GM19467 (cell line): ENCODE measurements at regions not wholly inside any gene's neighbourhood (a gene's known extent, or its start where the extent isn't known, plus 50 kb on each side); places are given as distances from the start of the nearest gene placed in this dataset.
"Not testable (repeated sequence)": the region's sequence is repeated elsewhere in the genome, so short reads cannot be mapped to it uniquely, and the experiment has no call there.

ENCODE experiments used
- ATAC-seq: cut with Tn5 transposase; IDR thresholded peaks from one replicate; pipeline ENCODE4 v1.9.1; 2021; ENCODE audit warnings: mild to moderate bottlenecking, moderate library complexity; ENCODE audit not compliant: unreplicated experiment

DNA sequence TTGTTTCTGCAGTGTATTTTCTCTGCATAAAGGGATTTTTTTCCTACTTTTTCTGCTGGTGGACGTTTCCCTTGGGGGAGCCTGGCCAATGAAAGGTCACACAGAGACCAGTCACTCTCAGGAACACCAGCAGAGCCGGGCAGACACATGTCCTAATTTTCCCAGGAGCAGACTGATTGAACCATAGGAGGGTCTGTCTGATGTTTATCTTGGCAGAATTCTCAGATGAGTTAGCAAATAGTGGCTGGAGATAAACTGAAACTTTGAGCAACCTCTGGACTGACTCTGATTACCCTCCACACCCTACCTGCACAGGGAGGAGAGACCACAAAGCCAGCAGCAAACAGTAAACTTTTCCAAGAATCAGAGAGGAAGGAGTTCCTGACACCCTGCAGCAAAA, 90.0 kb upstream of the PLGLB2 start:
- not testable (repeated sequence) for ATAC-seq

DNA sequence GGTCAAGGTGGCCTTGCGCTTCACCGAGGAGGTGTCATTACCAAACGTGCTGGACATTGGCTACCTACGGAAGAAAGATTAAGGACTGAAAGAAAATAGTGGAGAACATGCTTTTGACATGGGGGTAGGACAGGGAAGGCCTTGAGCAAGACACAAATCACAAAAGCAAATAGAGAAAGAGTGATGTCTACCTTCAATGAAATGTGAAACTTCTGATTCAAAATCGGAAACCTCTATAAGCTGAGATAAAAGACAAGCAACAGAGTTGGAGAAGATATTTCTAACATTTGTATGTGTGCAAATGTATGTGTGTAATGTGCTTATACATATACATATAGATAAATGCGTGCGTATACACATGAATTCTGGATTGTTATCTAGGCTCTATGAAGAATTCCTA, 89.5 kb upstream of the PLGLB2 start:
- ATAC-seq = not testable (repeated sequence)

DNA sequence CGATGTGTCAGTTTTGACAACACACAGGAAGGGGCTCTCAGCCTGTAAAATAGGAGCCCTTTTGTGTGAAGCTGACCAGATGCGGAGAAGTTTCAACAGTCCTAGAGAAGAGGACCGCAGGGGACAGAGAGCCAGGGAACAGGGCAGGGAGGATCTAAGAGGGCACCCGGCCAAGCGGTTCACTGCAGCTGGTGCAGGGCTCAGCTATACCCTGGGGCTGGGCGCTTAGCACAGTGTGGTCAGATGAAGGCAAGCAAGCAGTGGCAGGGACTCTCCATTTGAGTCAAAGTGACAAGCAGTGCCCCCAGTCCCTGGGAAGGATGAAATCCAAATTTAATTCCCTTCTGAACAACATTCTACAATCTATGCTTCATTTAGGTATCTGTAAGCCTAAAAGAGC, 88.9 kb upstream of the PLGLB2 start:
- not testable (repeated sequence) for ATAC-seq

DNA sequence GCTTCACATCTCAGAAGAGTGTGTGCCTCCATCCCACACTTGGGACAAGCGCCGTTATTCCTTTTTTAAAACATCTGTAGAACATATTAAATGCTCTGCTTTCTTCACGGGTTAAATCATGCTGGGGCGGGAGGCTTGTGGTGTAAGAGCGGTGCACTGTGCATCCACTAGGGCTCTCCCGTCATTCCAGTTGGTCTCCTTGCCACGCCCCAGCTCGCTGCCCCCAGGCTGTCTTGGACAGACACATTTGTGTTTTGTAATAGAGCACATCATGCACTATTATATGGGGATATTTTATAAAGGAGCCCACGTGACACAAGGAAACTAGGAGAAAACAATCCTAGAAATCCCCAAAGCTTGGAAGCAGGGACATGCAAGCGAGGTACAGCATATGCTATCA, 87.7 kb upstream of the PLGLB2 start:
- ATAC-seq = not testable (repeated sequence)

DNA sequence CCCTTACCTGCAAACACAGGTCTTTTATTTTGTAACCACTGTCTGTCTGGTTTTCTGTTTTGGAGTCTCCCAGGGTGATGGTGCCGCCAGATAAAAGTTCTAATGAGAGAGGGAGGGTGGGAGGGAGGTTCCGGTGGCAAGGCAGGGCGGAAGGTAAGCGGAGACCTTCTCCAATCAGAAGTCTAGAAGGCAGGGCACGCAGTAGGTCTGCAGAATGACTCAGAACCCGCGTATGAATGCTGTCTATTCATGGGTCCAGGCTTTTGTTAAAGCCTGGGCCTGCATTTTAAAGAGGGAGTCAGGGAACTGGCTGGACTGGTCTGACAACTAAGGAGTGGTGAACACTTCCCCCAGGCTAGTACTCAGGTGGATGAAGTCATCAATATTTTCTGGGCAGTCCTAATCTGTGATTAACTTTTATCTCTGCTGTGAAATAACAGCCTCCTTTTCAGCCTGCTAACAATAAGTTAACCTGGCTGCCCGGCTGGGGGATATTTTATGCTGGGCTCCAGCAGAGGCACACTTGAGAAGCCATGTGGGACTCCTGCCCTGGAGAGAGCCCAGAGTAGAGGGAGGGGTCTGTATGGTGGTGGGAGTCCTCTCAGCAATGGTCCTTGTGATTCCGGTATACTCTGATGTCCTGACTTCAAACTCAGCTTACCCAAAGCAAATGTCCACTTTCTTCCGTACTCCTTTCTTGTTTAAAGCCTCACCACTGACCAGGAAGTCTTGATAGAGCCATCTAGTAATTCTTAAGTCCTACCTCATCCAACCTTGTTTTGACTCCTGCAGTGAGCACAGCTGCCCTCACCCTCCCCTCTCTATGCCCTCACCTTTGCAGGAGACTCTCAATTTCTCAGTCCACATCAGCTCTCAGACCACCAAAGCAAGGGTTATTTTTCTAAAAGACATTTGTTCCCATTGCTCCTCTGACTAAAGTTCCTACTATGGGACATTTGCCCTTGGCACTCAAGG, 85.3 kb upstream of the PLGLB2 start:
- ATAC-seq = not testable (repeated sequence)

DNA sequence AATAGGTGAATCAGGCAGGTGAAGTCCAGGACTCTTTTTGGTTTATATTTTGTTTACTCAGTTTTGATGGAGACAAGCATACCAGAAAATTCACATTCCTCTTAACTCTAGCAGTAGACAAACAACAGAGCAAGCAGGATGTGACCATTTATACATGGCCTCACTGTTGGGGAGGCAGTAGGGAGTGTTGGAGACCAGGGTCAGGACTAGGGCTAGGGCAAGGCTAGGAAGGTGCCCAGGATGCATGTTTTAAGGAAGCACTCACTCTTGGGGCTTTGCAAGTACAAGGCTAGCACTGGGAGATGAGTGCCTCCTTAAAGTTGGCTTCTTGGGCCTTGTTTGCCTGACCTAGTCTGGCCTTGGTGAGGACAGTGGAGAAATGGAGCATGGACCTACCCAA, 84.5 kb upstream of the PLGLB2 start:
- ATAC-seq = not testable (repeated sequence)

DNA sequence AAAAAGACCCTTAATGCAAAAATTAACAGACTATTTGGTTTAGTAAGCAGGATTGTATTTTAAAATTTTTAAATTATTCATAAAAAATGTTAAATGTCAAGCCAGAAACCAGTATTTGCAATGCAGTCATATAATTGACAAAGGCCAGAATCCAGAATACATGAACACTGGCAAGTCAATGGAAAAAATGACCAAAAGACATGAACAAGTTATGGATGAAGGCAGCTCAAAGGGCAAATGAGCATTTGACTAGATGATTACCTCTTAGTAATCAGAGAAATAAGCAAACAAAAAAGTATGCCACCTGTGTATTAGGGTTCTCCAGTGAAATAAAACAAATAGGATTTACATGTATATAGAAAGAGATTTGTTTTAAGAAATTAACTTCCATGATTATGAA, 80.9 kb upstream of the PLGLB2 start:
- ATAC-seq = not testable (repeated sequence)

DNA sequence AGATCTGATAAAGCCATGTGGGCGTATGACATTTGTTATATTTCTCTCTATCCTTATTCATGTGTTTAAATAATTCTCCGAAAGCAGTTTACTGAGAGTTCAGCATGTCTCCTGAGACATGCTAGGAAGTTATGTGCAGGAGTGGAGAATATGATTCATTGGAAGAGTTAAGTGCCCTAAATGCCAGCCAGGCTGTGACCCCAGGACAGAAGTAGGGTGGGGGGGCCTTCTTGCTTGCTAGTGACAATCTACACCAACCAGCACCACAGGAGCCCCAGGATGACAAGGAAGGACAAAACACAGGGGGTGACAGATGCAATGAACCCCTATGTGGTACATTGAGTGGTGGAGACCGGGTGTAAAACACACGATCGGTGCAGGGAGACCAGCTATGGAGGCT, 79.5 kb upstream of the PLGLB2 start:
- not testable (repeated sequence) for ATAC-seq

DNA sequence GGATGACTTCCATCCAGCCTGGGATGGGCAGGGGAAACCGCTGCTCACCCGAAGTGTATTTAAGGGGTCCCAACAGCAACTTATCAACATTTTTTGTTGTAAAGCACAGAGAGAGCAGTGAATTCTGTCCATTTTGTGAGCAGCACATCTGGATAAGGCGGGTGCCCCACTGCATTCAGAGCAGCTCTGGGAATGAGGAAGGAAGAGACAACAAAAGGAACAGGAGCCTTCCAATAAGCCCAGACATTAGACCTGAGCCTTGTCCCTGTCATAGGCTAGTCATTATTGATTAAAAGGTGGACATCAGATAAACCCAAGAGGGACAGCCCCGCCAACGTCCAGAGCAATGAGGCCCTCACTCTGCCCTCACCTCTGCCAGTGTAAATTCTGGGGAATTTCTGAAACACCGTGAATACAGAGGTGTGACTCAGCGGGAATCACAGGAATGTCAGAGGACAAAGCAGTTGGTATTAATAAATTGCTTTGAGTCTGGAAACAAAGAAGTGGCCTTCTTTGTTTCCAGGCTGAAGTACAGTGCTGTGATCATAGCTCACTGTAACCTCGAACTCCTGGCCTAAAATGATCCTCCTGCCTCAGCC, 78.2 kb upstream of the PLGLB2 start:
- not testable (repeated sequence) for ATAC-seq

DNA sequence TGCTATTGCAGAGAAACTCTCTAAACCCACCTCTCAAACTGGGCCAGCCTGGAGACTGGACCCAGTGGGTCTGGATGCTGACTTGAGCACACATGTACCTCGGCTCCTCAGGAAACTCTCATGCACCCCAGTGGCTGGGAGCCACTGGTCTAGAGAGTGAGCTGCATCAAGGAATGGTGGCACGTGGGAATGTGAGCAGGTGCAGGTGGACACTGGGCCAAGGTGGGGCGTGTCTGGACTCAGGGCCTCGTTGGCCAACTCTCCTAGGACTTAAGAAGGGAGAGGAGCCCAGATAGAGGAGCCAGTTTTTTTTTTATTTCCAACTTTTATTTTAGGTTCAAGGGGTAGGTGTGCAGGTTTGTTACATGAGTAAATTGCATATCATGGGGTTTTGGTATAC, 75.5 kb upstream of the PLGLB2 start:
- not testable (repeated sequence) for ATAC-seq

DNA sequence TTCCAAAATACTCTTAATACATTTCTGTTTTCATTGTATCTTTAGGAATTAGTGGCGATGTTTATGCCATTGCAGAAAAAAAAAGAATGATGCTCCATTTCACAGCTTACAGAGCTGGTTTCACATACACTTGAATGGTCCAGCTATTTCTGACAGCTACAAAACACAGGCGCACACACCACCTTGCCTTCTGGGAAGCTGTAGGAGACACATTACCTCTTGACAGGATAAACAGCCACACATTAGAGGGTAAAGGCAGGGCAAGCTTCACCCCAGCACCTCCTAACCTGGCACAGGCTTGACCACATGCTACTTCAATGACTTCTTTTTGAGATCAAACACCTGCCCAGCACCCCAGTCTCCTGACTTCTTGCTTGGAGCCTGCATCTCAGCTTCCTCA, 73.2 kb upstream of the PLGLB2 start:
- ATAC-seq = not testable (repeated sequence)

DNA sequence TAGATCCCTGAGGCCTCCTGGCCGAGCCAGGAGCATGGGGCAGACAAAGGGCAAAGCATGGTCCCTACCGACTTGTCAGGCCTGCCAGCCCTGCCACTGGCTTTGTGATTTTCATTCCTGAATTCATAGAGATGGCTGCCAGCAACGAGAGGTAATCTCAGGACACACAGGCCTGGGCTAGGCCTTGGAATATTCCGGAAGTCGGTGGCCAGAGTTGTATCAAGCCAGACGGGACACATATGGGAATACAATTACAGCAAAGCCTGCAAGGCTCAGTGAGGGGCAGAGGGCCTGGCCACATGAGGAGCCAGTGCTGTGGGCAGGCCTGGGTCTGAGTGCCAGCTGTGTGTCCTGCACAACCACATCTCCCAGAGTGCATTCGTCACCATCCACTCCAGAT, 72.4 kb upstream of the PLGLB2 start:
- not testable (repeated sequence) for ATAC-seq

DNA sequence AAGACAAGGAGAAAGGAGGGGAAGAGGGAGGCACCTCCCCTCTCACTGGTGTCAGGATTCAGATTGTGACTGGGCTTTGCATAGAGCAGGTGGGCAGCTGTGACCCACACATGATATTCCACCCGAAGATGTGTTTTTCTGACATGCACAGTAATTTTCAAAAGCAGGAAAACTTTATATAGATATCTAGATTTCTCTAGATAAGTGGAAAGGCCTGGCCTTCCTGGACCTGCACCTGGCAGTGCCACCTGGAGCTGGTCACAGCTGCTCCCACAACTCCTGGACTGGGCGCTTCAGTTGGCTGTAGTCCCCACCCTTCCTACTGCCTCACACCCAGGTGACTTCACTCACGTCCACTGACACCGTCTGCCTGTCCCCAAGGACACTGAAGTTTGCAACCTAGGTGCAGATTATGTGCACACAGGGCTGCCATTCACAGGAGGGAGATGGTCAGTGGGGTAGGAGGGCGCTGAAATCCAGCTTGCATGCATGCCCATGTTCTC, 70.4 kb upstream of the PLGLB2 start:
- ATAC-seq = not testable (repeated sequence)

DNA sequence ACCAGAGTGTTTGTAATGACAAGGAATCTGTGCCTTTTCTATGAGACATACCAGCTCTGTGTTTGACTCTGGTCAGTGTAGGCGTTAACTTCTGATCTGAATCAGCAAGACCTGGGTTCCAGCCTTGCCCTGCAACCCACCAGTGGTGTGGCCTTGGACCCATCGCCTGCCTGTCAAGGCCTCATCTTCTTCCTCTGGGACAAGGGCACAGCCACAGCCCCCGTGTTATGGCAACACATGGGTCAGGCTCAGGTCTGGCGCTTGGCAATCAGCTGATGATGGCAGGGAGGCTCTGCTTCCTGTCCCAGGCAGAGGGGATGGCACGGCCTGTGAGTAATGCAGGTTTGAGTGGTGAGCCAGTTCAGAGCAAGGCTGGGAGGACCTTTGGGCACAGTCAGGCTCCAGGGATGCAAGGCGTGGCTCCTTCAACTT, 69.1 kb upstream of the PLGLB2 start:
- ATAC-seq = not testable (repeated sequence)

DNA sequence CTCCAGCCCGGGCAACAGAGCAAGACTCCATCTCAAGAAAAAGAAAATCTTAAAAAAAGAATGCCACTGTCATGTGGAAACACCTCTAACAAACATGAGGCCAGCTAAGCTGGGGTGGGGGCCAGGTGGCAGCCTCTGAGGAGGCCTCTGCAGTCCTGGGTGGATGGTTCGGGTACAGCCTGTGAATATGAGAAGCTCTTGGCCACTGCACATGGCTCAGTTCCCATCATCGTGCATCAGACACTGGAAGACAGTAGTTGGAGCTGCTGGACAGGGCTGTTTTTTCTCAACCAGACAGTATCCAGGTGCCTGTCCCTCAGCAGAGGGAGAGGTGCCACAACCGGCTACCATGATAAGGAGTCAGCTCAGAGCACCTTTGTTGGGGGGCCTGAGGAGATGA, 67.9 kb upstream of the PLGLB2 start:
- not testable (repeated sequence) for ATAC-seq

DNA sequence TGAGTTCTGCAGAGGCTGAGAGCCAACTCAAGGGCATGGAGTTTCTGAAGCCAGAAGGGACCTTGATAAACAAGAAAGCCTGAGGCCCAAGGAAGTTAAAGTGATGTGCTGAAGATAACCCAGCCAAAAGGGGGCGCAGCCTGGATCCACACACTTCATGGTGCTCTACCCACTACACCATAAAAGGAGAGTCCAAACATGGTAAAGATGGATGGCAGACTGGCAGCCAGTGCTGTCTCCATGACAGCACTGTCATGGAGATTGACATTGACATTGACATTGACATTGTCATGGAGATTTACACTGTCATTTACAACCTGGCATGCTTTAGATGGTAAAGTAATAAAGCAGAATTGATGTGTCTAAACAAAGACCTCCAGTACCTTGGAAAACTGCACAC, 67.2 kb upstream of the PLGLB2 start:
- not testable (repeated sequence) for ATAC-seq

DNA sequence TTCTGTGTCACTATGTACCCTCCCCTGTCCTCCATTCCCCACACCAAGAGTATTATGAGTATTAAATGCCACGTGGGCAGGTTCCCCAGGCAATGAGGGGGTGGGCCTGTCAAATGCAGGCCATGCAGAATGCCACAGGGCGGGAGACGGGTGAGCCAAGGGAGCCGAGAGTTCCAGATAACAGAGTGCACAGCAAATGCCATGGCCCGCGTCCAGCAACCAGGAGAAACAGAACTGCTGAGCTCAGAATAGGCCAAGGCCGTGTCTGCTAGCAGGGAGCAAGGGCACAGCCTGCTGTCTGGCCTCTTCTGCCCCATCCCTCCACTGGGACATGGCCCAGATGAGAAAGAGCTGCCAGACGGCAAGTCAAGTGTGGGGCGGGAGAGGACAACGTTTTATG, 64.4 kb upstream of the PLGLB2 start:
- not testable (repeated sequence) for ATAC-seq

DNA sequence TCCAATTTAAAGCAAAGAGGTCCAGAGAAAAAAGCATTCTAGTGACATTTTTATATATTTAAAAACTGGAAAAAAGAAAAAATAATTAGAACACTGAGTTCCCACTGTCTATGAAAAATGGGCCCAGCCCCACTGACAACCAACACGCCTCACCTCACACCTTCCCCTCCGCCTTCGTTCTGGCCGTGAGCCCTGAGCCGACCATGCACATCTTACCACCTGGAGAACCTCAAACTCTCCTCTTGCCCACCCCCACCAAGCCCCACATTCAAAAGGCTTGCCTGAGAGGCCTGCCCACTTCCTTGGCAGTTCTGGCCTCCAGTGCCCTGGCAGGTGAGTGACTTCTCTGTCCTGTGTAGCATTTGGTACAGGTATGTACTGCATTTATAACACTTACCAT, 63.9 kb upstream of the PLGLB2 start:
- ATAC-seq = not testable (repeated sequence)

DNA sequence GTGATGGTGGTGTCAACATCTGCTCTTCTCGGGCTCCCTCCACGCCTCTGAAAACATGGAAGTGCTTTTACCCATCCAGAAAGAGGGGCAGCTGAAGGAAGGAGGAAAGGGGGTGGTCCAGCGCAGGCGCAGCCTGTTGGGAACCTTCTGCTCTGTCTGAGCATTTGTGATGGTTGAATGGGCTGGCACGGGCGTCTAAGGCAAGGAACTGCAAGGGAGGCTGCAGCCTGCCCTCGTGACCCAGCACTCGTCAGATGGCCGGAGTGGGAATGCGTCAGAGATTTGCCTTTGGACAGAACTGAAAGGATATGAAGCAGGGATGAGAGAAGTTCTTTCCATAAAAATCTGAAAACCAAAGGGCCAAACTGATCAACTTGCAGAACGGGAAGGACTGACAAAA, 62.3 kb upstream of the PLGLB2 start:
- not testable (repeated sequence) for ATAC-seq

DNA sequence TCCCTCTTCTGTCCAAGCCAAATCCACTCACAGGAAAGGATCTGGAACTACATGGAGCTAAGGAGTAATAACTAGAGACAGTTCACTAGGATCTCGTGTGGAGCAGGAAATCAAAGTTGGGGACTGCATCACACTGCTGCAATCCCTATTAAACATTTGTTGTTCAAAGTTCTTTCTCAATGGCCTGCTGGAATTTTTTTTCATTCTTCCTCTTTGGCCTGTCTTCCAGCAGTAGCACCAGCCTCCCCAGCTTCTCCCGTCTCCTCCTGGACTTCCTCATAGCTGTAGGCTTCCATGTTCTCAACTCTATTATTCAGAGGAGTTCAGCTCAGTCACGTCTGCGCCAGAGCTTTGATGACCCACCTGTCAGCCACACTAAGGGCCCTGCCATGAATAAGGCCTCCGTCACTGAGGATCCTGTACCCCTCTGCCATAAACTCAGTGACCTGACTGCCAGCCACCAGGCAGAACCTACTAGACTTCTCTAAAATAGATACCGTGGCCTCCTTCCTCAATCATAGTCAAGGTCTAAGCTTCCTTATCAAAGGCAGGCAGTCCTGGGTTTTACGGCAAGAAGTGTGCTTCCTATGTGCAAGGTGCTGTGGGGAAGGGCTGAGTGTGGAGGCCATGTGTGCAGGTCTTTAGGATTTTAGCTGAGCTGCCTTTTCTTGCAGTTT, 60.9 kb upstream of the PLGLB2 start:
- ATAC-seq = not testable (repeated sequence)

DNA sequence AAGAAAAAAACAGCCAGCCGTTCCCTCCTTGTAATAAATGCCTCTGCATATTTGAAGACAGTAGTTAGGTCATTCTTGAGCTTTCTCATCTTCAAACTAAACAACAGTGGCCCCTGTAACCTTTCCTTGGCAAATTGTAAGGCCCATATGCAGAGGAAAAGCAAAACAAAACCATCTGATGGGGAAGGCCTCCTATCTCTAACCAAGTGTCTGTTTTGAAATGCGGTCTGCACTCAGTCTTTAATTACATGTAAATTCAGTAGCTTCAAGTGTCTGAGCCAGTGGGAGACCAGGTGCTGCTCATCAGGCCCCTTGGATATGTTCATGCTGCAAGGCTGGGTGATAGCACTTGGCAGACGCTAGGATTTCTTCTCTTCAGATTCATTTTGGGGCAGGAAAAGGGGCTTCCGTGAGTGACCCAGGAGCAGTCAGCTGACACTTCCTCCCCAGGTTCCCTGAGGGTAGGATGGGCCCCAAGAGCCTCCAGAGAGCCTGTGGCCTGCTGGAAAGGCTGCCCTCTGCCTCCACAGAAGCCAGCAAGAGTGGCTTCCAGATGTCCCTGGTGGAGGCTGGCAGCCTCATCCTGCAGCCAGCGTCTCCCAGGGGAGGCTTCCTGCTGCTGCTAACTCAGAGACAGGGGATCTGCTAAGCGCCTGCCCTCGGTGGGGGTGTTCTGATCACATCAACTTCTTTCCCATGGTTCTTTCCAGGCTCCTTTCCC, 60.2 kb upstream of the PLGLB2 start:
- not testable (repeated sequence) for ATAC-seq
